ENCODE measurements at regions not wholly inside any gene's neighbourhood (a gene's known extent, or its start where the extent isn't known, plus 50 kb on each side); places are given as distances from the start of the nearest gene placed in this dataset.

DNA sequence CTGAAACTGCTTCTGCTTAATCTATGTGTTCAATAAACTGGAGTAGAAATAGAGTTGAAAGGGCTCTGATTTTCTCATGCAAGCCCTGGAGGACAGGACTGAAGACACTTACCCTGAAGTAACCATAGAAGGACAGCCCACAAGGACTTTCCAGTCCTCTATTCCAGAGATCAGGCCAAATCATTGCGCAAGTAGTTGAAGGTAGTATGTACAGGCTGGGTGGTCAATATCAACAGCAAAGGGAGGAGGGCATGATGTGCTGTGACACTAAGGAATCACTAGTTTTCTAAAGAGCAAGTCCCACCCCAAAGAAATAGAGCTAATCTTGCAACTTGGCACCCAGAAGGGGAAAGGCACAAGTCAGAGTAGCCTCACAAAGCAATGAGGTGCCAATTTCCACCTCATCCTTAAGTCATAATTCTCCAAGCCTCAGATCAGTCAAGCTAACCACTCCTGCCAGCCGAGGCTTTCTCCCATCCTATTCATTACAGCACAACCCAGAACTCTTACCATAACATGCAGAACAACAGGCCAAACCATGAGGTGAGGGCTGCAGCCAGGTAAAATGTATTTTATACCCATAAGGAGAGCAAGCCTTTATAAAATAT, 533.5 kb downstream of the TNS1 start:
- H3K27ac ChIP-seq (ENCODE audit: low read depth, low read length): no peak overlapping the region
- no peaks in the 10 kb centered on the region for H3K79me2 ChIP-seq (ENCODE audit: control insufficient read depth, low read length)
- H3K27me3 ChIP-seq (ENCODE audit: control insufficient read depth, low read length): no peaks in the 10 kb centered on the region
- H3K36me3 ChIP-seq (ENCODE audit: control insufficient read depth, low read length): no peaks in the 10 kb centered on the region
- no peaks in the 10 kb centered on the region for H3K4me1 ChIP-seq (ENCODE audit: control insufficient read depth, low read length)
- H3F3A ChIP-seq (ENCODE audit: control insufficient read depth, insufficient read depth): no peaks in the 10 kb centered on the region
- no peak overlapping the region for H3K4me2 ChIP-seq (ENCODE audit: low read length)
- no peaks in the 10 kb centered on the region for H4K20me1 ChIP-seq (ENCODE audit: control insufficient read depth, insufficient read depth, low read depth, low read length)
- H3K4me3 ChIP-seq (ENCODE audit: low read length): no peak overlapping the region
- no peaks in the 10 kb centered on the region for H3K9me3 ChIP-seq (ENCODE audit: control insufficient read depth, insufficient read depth, low read length)
- TF ChIP-seq EZH2phosphoT487 (IDR thresholded peaks at IDR 0.05; ENCODE audit: borderline replicate concordance, low read length): no peak
- TF ChIP-seq CTCF (IDR thresholded peaks at IDR 0.05; ENCODE audit: low read depth, low read length, poor library complexity, severe bottlenecking): no peak
- no peaks in the 10 kb centered on the region for H3K9me2 ChIP-seq (replicated peaks; ENCODE audit: control insufficient read depth, low read length)

DNA sequence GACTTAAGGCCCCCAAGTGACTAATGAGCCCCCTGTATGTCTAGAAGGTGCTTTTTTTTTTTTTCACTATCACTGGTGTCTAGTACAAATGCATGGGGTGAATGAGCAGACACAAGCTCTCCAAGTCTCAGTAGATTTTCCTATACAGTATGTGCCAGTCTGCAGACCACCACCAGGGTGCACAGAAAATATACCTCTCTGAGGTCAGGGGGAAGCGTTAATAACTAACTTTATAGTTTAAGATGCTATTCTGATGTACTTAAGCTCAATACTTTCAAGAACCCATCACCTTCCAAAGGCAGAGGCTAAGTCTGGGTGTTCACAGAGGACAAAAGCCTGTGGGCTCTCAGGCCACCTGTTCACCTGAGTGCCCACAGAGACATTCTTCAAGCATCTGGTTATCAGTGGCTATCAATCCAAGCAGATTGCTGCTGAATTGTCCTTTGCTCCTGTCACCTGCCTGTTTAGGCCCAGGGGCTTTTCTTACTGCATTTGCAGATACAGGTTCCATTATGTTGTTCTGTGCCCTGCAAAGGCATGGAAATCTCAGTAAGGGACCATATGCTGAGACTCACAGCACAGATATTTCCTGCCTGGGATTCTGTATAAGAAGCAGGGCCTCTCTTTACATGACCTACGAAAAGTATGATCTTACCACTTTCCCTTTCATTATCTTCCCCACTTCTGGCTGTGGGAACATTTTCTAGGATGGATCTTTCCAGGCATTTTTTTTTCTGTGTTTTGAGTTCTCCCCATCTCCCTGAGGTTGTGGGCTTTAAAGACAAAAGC, 534.6 kb downstream of the TNS1 start:
- no peak overlapping the region for H3K4me3 ChIP-seq (ENCODE audit: low read length)
- H3K27me3 ChIP-seq (ENCODE audit: control insufficient read depth, low read length): no peaks in the 10 kb centered on the region
- H4K20me1 ChIP-seq (ENCODE audit: control insufficient read depth, insufficient read depth, low read depth, low read length): no peaks in the 10 kb centered on the region
- no peak for TF ChIP-seq EZH2phosphoT487 (IDR thresholded peaks at IDR 0.05; ENCODE audit: borderline replicate concordance, low read length)
- TF ChIP-seq CTCF (IDR thresholded peaks at IDR 0.05; ENCODE audit: low read depth, low read length, poor library complexity, severe bottlenecking): no peak
- no peaks in the 10 kb centered on the region for H3K4me1 ChIP-seq (ENCODE audit: control insufficient read depth, low read length)
- H3K36me3 ChIP-seq (ENCODE audit: control insufficient read depth, low read length): no peaks in the 10 kb centered on the region
- H3K4me2 ChIP-seq (ENCODE audit: low read length): no peak overlapping the region
- H3K27ac ChIP-seq (ENCODE audit: low read depth, low read length): no peak overlapping the region
- no peaks in the 10 kb centered on the region for H3F3A ChIP-seq (ENCODE audit: control insufficient read depth, insufficient read depth)
- H3K9me3 ChIP-seq (ENCODE audit: control insufficient read depth, insufficient read depth, low read length): no peaks in the 10 kb centered on the region
- H3K9me2 ChIP-seq (replicated peaks; ENCODE audit: control insufficient read depth, low read length): no peaks in the 10 kb centered on the region
- no peaks in the 10 kb centered on the region for H3K79me2 ChIP-seq (ENCODE audit: control insufficient read depth, low read length)

GRCh38 chr2:217467331-217467730, 535.5 kb downstream of the TNS1 start:
- TF ChIP-seq EZH2phosphoT487 (IDR thresholded peaks at IDR 0.05; ENCODE audit: borderline replicate concordance, low read length) (no peak), CTCF (IDR thresholded peaks at IDR 0.05; ENCODE audit: low read depth, low read length, poor library complexity, severe bottlenecking) (no peak)
- no peaks in the 10 kb centered on the region for H4K20me1 ChIP-seq (ENCODE audit: control insufficient read depth, insufficient read depth, low read depth, low read length)
- H3F3A ChIP-seq (ENCODE audit: control insufficient read depth, insufficient read depth): no peaks in the 10 kb centered on the region
- H3K27ac ChIP-seq (ENCODE audit: low read depth, low read length): no peak overlapping the region
- no peaks in the 10 kb centered on the region for H3K79me2 ChIP-seq (ENCODE audit: control insufficient read depth, low read length)
- H3K27me3 ChIP-seq (ENCODE audit: control insufficient read depth, low read length): no peaks in the 10 kb centered on the region
- H3K4me1 ChIP-seq (ENCODE audit: control insufficient read depth, low read length): no peaks in the 10 kb centered on the region
- H3K4me2 ChIP-seq (ENCODE audit: low read length): no peak overlapping the region
- H3K9me2 ChIP-seq (replicated peaks; ENCODE audit: control insufficient read depth, low read length): no peaks in the 10 kb centered on the region
- no peaks in the 10 kb centered on the region for H3K9me3 ChIP-seq (ENCODE audit: control insufficient read depth, insufficient read depth, low read length)
- H3K36me3 ChIP-seq (ENCODE audit: control insufficient read depth, low read length): no peaks in the 10 kb centered on the region
- H3K4me3 ChIP-seq (ENCODE audit: low read length): no peak overlapping the region

Data from DOHH2 (cell line).